A172 (cell line): ENCODE measurements at regions not wholly inside any gene's neighbourhood (a gene's known extent, or its start where the extent isn't known, plus 50 kb on each side); places are given as distances from the start of the nearest gene placed in this dataset.

ENCODE experiments used
- DNase-seq: peaks from one replicate; pipeline ENCODE4 v3.0.0-alpha.2; 2015; ENCODE audit warnings: low spot score

- no peak for DNase-seq
These were observed 72.6 kb upstream of the STXBP5 start for GRCh38 chr6:147131532-147132128.

GRCh38 chr6:147132889-147133288 lies 71.3 kb upstream of the STXBP5 start:
- no peak for DNase-seq

GRCh38 chr6:147133669-147134068 lies 70.5 kb upstream of the STXBP5 start:
- DNase-seq, result no peak

- DNase-seq, result peak; percentile 32
These were observed 69.0 kb upstream of the STXBP5 start for GRCh38 chr6:147135211-147135681.

GRCh38 chr6:147136057-147136456 lies 68.2 kb upstream of the STXBP5 start:
- no peak for DNase-seq

GRCh38 chr6:147137986-147138385 lies 66.2 kb upstream of the STXBP5 start:
- DNase-seq, result no peak

GRCh38 chr6:147138835-147139234 lies 65.4 kb upstream of the STXBP5 start:
- no peak for DNase-seq

GRCh38 chr6:147141711-147142308 lies 62.4 kb upstream of the STXBP5 start:
- DNase-seq, result peak; percentile 81

- DNase-seq, result no peak
These were observed 61.5 kb upstream of the STXBP5 start for GRCh38 chr6:147142684-147143245.

- DNase-seq, result no peak
These were observed 55.1 kb upstream of the STXBP5 start for GRCh38 chr6:147149092-147149491.

- no peak for DNase-seq
These were observed 54.4 kb upstream of the STXBP5 start for GRCh38 chr6:147149826-147150225.

GRCh38 chr6:147150293-147150692 lies 53.9 kb upstream of the STXBP5 start:
- DNase-seq, result no peak
